H54 (cell line): ENCODE measurements at regions not wholly inside any gene's neighbourhood (a gene's known extent, or its start where the extent isn't known, plus 50 kb on each side); places are given as distances from the start of the nearest gene placed in this dataset.

Experiments
- DNase-seq: peaks from one replicate; pipeline ENCODE4 v3.0.0; 2011; ENCODE audit warnings: low spot score, mixed read lengths; ENCODE audit not compliant: insufficient read length
- FAIRE-seq: peaks from 3 replicates; lab custom pipeline; 2011; peaks lifted over from hg19 to GRCh38; lab: Jason Lieb, UNC
- POLR2A ChIP-seq: IDR thresholded peaks from 2 replicates; pipeline ENCODE4 v1.6.1; 2011; ENCODE audit warnings: low read depth, mild to moderate bottlenecking, low read length

- DNase-seq (no peak), FAIRE-seq (no peak)
- no peak for TF ChIP-seq POLR2A
These were observed 86.9 kb downstream of the CNTN3 start for GRCh38 chr3:74527566-74527965.

DNA sequence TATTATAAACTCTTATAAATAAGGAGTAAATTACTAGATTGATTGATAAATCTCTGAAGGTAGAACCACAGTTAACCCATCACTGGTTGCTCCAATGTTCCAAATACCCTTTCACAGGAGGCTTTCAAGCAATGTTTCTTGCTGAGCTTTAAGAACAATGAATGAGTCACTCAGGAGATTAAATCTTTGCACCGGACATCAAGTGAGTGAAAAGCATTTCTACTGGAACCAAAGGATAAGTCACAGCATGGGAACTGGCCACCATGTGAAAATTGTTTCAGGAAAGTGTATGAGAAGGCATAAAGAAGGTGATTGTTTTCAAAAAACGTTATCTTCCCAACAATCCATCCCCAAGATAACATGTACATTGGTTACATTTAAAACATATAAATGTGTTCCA lies 90.6 kb downstream of the CNTN3 start:
- no peak for FAIRE-seq
- no peak for DNase-seq
- TF ChIP-seq POLR2A, result no peak

DNA sequence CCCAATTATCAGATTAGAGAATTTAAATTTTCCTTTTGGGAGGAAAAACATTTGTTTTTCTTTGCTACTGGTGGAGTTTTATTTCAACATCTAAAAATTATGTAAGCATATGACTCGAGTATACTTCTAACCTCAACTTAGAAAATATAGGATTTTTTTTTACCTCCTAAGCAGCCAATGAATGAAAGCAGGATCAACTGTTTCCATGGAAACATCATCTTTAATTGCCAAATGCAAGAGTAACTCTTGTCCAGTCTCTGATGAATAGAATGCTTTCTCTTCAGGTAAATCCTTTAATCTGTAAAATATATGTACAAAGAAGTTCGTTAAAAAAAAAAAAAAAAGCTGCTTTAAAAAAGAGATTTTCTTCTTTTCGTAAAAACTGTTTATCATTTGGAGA lies 93.6 kb downstream of the CNTN3 start:
- no peak for FAIRE-seq
- DNase-seq, result no peak
- no peak for TF ChIP-seq POLR2A

DNA sequence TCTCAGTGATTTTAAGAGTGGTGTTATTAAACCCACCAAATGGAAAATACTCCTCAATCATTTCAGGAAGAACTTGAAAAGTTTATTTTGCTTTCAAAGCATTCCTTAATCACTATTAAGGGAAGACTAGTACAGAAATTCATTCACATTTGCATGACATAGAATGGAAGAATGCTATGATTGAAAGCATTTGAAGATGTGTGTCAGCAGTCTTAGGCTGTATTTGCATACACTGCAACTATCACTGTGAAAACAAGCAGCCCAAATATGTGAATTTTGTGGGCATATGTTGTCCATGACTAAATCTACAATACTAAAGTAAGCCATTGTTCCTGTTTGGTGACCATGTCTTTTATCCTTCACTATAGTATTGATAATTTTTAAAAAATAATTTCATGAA lies 95.8 kb downstream of the CNTN3 start:
- FAIRE-seq (no peak), DNase-seq (no peak)
- no peak for TF ChIP-seq POLR2A

GRCh38 chr3:74516019-74516418 lies 98.4 kb downstream of the CNTN3 start:
- TF ChIP-seq POLR2A, result no peak
- FAIRE-seq (no peak), DNase-seq (no peak)

- DNase-seq (no peak), FAIRE-seq (no peak)
- no peak for TF ChIP-seq POLR2A
These were observed 99.0 kb downstream of the CNTN3 start for GRCh38 chr3:74515451-74515850.

- DNase-seq (no peak), FAIRE-seq (no peak)
- no peak for TF ChIP-seq POLR2A
These were observed 103.4 kb downstream of the CNTN3 start for GRCh38 chr3:74511078-74511477.

- no peak for TF ChIP-seq POLR2A
- FAIRE-seq (no peak), DNase-seq (no peak)
These were observed 104.1 kb downstream of the CNTN3 start for GRCh38 chr3:74510261-74510818.

GRCh38 chr3:74507691-74508090 lies 106.8 kb downstream of the CNTN3 start:
- FAIRE-seq (no peak), DNase-seq (no peak)
- TF ChIP-seq POLR2A, result no peak

DNA sequence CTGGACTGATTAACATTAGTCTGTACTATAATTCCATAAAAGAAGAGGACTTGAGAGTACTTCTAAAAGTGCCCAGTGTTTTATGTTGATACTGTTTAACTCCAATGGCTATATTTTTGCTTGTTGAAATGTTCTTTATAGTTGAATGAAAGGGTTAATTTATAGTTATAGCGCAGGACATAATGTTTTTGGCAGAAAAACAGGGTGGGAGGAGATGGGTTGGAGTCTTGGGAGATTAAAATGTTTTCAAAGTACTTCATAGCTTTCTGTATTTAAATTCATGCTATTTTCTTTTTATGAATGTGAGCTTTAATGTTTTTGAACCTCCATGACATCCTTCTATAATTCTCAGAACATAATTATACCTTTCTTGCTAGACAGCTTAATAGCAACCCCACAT lies 108.2 kb downstream of the CNTN3 start:
- FAIRE-seq, result no peak
- DNase-seq, result no peak
- no peak for TF ChIP-seq POLR2A

GRCh38 chr3:74501007-74501406 lies 113.5 kb downstream of the CNTN3 start:
- TF ChIP-seq POLR2A, result no peak
- DNase-seq (no peak), FAIRE-seq (no peak)

- FAIRE-seq (no peak), DNase-seq (no peak)
- TF ChIP-seq POLR2A, result no peak
These were observed 114.2 kb downstream of the CNTN3 start for GRCh38 chr3:74500257-74500656.

DNA sequence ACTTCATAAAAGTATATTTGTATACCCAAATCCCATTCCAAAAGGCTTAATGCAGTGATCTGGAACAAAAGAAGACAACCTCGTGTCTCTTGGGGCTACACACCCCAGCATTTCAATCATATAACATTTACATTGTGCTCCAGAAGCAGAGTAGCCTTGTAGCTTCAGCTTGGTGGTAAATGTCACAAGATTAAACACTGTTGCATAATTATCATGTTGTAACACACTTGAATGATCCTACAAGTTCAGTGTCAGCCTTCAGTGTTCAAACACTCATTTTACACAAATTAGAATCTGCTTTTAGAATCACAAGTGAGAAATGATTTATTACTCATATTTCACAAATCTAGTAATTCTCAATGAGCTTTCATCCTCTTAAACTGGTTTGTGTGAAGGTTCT lies 122.6 kb downstream of the CNTN3 start:
- FAIRE-seq (no peak), DNase-seq (no peak)
- TF ChIP-seq POLR2A, result no peak

DNA sequence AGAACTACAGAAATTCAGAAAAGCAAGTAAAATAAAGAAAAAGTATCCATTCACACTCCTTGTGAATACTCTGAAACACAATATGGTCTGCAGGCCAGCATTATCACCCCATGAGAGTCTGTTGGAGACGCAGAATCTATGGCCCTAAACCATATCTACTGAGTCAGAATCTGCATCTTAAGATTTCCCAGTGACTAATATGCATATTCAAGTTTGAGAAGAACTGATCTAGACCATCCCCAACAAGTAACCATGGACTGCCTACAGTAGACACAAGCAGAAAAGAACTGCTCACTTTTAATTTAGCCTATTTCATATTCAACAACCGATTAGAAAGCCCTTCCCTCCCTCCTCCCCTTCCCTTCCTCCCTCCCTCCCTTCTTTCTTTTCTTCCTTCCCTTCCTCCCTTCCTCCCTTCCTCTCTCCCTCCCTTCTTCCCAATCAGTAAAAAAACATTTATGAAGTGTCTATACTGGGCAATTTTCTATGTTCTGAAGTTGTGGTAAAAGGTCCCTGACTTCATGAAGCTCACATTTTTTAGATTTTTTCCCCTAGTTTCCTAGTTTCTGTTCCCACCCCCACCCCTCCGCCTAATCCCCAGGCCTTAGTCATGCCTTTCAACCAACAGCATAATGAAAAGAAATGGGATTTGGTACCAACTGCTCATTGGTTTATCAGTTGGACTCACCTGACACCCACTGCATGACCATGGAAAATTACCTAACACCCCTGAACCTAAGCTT lies 125.2 kb downstream of the CNTN3 start:
- TF ChIP-seq POLR2A, result no peak
- FAIRE-seq (no peak), DNase-seq (no peak)

GRCh38 chr3:74479915-74480314 lies 134.5 kb downstream of the CNTN3 start:
- DNase-seq (no peak), FAIRE-seq (no peak)
- no peak for TF ChIP-seq POLR2A
